ENCODE measurements at regions not wholly inside any gene's neighbourhood (a gene's known extent, or its start where the extent isn't known, plus 50 kb on each side); places are given as distances from the start of the nearest gene placed in this dataset.

DNA sequence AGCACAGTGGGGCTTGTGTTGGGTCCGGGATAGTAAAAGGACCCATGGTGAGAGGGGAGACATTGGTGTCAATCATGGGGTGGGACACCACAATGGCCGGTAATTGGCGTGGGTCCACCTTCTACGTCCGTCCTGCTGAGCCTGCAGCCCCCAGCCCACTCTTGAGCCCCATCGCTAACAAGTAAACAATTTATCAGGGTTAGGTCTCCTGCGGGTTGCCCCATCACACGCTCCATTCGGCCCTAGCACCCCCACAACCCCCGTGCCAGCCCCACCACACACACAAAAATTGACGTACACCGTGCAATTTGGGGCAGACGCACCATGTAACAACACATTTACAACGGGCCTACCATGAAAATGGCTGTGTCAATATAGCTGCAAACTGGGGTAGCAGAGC lies 86.5 kb upstream of the HTATIP2 start (continued):
- TF ChIP-seq, protein P1, sequence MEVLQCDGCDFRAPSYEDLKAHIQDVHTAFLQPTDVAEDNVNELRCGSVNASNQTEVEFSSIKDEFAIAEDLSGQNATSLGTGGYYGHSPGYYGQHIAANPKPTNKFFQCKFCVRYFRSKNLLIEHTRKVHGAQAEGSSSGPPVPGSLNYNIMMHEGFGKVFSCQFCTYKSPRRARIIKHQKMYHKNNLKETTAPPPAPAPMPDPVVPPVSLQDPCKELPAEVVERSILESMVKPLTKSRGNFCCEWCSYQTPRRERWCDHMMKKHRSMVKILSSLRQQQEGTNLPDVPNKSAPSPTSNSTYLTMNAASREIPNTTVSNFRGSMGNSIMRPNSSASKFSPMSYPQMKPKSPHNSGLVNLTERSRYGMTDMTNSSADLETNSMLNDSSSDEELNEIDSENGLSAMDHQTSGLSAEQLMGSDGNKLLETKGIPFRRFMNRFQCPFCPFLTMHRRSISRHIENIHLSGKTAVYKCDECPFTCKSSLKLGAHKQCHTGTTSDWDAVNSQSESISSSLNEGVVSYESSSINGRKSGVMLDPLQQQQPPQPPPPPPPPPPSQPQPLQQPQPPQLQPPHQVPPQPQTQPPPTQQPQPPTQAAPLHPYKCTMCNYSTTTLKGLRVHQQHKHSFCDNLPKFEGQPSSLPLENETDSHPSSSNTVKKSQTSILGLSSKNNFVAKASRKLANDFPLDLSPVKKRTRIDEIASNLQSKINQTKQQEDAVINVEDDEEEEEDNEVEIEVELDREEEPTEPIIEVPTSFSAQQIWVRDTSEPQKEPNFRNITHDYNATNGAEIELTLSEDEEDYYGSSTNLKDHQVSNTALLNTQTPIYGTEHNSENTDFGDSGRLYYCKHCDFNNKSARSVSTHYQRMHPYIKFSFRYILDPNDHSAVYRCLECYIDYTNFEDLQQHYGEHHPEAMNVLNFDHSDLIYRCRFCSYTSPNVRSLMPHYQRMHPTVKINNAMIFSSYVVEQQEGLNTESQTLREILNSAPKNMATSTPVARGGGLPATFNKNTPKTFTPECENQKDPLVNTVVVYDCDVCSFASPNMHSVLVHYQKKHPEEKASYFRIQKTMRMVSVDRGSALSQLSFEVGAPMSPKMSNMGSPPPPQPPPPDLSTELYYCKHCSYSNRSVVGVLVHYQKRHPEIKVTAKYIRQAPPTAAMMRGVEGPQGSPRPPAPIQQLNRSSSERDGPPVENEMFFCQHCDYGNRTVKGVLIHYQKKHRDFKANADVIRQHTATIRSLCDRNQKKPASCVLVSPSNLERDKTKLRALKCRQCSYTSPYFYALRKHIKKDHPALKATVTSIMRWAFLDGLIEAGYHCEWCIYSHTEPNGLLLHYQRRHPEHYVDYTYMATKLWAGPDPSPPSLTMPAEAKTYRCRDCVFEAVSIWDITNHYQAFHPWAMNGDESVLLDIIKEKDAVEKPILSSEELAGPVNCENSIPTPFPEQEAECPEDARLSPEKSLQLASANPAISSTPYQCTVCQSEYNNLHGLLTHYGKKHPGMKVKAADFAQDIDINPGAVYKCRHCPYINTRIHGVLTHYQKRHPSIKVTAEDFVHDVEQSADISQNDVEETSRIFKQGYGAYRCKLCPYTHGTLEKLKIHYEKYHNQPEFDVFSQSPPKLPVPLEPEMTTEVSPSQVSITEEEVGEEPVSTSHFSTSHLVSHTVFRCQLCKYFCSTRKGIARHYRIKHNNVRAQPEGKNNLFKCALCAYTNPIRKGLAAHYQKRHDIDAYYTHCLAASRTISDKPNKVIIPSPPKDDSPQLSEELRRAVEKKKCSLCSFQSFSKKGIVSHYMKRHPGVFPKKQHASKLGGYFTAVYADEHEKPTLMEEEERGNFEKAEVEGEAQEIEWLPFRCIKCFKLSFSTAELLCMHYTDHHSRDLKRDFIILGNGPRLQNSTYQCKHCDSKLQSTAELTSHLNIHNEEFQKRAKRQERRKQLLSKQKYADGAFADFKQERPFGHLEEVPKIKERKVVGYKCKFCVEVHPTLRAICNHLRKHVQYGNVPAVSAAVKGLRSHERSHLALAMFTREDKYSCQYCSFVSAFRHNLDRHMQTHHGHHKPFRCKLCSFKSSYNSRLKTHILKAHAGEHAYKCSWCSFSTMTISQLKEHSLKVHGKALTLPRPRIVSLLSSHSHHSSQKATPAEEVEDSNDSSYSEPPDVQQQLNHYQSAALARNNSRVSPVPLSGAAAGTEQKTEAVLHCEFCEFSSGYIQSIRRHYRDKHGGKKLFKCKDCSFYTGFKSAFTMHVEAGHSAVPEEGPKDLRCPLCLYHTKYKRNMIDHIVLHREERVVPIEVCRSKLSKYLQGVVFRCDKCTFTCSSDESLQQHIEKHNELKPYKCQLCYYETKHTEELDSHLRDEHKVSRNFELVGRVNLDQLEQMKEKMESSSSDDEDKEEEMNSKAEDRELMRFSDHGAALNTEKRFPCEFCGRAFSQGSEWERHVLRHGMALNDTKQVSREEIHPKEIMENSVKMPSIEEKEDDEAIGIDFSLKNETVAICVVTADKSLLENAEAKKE (CRISPR knock-in tag; IDR thresholded peaks at IDR 0.05) = no peak
- TF ChIP-seq STAT1 (IDR thresholded peaks at IDR 0.05; ENCODE audit: unreplicated experiment) = no peak
- TF ChIP-seq CREB1 (CRISPR knock-in tag; IDR thresholded peaks at IDR 0.05; ENCODE audit: low read depth) = no peak

DNA sequence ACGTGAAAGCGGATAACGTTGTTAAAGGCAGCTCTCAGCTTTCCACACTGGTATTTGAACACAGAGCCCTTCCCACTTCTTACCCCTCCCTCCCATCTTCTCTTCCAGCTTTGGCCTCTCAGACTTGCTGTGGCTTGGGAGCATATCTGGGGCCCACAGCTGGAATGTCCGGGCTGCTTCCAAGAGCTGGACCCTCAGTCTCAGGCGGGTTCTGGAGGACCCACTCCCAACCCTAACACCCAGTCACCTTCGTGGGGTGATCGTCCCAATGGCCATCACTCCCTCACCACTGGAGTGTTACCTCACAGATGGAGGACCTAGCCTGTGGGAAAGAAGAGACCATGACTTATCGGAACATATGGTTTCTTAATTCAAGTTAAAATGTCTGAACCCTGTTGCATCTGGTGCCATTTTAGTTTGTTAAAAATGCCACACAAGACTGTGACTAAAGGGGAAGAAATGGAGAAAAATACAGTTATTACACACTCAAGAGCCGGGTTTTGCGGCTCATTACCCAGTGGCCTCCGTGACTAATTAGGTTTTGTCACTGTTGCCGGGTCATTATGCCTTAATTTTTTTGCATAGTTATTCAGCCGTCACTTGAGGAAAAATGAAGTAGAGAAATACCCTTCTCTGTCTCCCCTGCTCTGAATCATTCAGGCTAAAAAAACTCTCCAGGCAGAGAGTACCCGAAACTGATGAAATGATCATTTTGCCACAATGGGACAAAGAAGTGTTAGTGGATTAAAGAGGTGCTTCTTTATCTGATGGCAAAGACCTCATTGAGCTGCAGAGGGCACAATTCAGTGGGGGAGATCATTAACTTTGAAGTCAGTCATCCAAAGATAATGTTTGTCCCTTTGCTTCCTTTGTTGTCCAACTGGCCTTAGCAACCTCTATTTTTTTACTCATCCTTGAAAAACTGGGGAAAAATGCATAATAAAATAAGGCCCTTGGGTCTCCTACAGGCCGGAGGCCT lies 87.2 kb upstream of the HTATIP2 start:
- no peaks in the 10 kb centered on the region for H3K27me3 ChIP-seq (ENCODE audit: insufficient read depth)
- H3K4me1 ChIP-seq (ENCODE audit: insufficient read depth) = no peaks in the 10 kb centered on the region
- H3K27ac Mint-ChIP-seq = no peak overlapping the region
- no peaks in the 10 kb centered on the region for H4K20me1 ChIP-seq (replicated peaks; ENCODE audit: insufficient read depth)
- no peak overlapping the region for H3K4me2 ChIP-seq
- ATAC-seq (no peak), DNase-seq (ENCODE audit: low spot score) (no peak)
- peaks cover 4% of the 10 kb centered on the region; the same call in 1 of the 2 replicates for H3K9me2 ChIP-seq (ENCODE audit: insufficient read depth)
- H3K36me3 Mint-ChIP-seq (ENCODE audit: low read depth) = no peaks in the 10 kb centered on the region
- no peaks in the 10 kb centered on the region for H3K36me3 ChIP-seq (ENCODE audit: insufficient read depth)
- no peaks in the 10 kb centered on the region for H3K79me2 ChIP-seq (replicated peaks; ENCODE audit: insufficient read depth)
- no peak overlapping the region for H2AFZ ChIP-seq
- H3K4me1 Mint-ChIP-seq = peaks cover 7% of the 10 kb centered on the region
- H3K27me3 Mint-ChIP-seq (ENCODE audit: insufficient read depth, low read depth, poor library complexity) = peaks cover 5% of the 10 kb centered on the region
- no peaks in the 10 kb centered on the region for H3F3A ChIP-seq (replicated peaks; ENCODE audit: low read depth)
- no peak overlapping the region for H3K4me3 ChIP-seq
- H3K4me3 Mint-ChIP-seq = no peak overlapping the region
- no peak overlapping the region for H3K27ac ChIP-seq (ENCODE audit: low read depth)
- no peaks in the 10 kb centered on the region for H3K9me3 Mint-ChIP-seq
- TF ChIP-seq ZNF114 (CRISPR knock-in tag; IDR thresholded peaks at IDR 0.05) (no peak), POLR2AphosphoS5 (IDR thresholded peaks at IDR 0.05; ENCODE audit: low read depth) (no peak), ZNF331 (CRISPR knock-in tag; IDR thresholded peaks at IDR 0.05; ENCODE audit: low read depth) (no peak), NANOG (IDR thresholded peaks at IDR 0.05; ENCODE audit: borderline replicate concordance) (no peak), STAT1 (IDR thresholded peaks at IDR 0.05; ENCODE audit: unreplicated experiment) (no peak)
- TF ChIP-seq, protein P2, sequence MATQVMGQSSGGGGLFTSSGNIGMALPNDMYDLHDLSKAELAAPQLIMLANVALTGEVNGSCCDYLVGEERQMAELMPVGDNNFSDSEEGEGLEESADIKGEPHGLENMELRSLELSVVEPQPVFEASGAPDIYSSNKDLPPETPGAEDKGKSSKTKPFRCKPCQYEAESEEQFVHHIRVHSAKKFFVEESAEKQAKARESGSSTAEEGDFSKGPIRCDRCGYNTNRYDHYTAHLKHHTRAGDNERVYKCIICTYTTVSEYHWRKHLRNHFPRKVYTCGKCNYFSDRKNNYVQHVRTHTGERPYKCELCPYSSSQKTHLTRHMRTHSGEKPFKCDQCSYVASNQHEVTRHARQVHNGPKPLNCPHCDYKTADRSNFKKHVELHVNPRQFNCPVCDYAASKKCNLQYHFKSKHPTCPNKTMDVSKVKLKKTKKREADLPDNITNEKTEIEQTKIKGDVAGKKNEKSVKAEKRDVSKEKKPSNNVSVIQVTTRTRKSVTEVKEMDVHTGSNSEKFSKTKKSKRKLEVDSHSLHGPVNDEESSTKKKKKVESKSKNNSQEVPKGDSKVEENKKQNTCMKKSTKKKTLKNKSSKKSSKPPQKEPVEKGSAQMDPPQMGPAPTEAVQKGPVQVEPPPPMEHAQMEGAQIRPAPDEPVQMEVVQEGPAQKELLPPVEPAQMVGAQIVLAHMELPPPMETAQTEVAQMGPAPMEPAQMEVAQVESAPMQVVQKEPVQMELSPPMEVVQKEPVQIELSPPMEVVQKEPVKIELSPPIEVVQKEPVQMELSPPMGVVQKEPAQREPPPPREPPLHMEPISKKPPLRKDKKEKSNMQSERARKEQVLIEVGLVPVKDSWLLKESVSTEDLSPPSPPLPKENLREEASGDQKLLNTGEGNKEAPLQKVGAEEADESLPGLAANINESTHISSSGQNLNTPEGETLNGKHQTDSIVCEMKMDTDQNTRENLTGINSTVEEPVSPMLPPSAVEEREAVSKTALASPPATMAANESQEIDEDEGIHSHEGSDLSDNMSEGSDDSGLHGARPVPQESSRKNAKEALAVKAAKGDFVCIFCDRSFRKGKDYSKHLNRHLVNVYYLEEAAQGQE (IDR thresholded peaks at IDR 0.05; ENCODE audit: unreplicated experiment) = no peak

Measured in GM23338 (cell line).